ENCODE measurements at regions not wholly inside any gene's neighbourhood (a gene's known extent, or its start where the extent isn't known, plus 50 kb on each side); places are given as distances from the start of the nearest gene placed in this dataset.
A peak's percentile ranks its signal among the peaks of the same experiment; 100 is the strongest.

- no peak for FAIRE-seq
- H3K27ac ChIP-seq: peak overlapping the region in 1 of 2 experiments; percentile 34; a peak in 1 of 6 replicates
- 48% methylated on average over 11 of the region's 11 CpGs for WGBS (ENCODE audit: missing lambda C conversion rate)
- ChIA-PET CTCF (interaction anchor here (1.2 kb wide), 1 partner anchor 31 kb away, joined by 3 read pairs; no protein-coding TSS in a partner anchor), POLR2A (no interaction called here)
- TF ChIP-seq USF2 (IDR thresholded peaks at IDR 0.05): no peak
- no peak for TF ChIP-seq HES2 (IDR thresholded peaks at IDR 0.05)
- no peak for TF ChIP-seq KDM1A (IDR thresholded peaks at IDR 0.05; ENCODE audit: low read depth)
- no peak for TF ChIP-seq RAD21 (conservative IDR thresholded peaks at IDR 0.05 in 1 of 2, IDR thresholded peaks at IDR 0.05 in 1 of 2)
- no peak for TF ChIP-seq PHF8 (IDR thresholded peaks at IDR 0.05; ENCODE audit: borderline replicate concordance, low read depth)
- no peak for TF ChIP-seq MYC (IDR thresholded peaks at IDR 0.05; ENCODE audit: borderline replicate concordance, low read length)
- no peak for TF ChIP-seq HOXB5 (CRISPR knock-in tag; IDR thresholded peaks at IDR 0.05)
- no peak for TF ChIP-seq HDAC2 (IDR thresholded peaks at IDR 0.05)
- no peak for TF ChIP-seq HMGXB4 (CRISPR knock-in tag; IDR thresholded peaks at IDR 0.05; ENCODE audit: borderline replicate concordance)
- no peak for TF ChIP-seq CEBPB (IDR thresholded peaks at IDR 0.05)
- TF ChIP-seq CBX2 (IDR thresholded peaks at IDR 0.05; ENCODE audit: borderline replicate concordance, low read depth): no peak
- TF ChIP-seq BHLHE40 (IDR thresholded peaks at IDR 0.05; ENCODE audit: low read depth, low read length): no peak
- no peak for TF ChIP-seq TP53 (CRISPR knock-in tag; IDR thresholded peaks at IDR 0.05)
- TF ChIP-seq RNF2 (IDR thresholded peaks at IDR 0.05; ENCODE audit: borderline replicate concordance, low read depth): no peak
- TF ChIP-seq FOSB (CRISPR knock-in tag; IDR thresholded peaks at IDR 0.05): no peak
- TF ChIP-seq SREBF2 (IDR thresholded peaks at IDR 0.05): no peak
- TF ChIP-seq CBX8 (IDR thresholded peaks at IDR 0.05): no peak
- H3K9me3 ChIP-seq: no peaks in the 10 kb centered on the region
- H3K4me3 ChIP-seq: no peak overlapping the region
- DNase-seq (ENCODE audit: low read depth in 1 of 2, low spot score in 1 of 2): peak in 1 of 2 experiments; percentile 6
- no peak for ATAC-seq
- no peak overlapping the region for H3K4me2 ChIP-seq
- peaks cover 45% of the 10 kb centered on the region for H3K4me1 ChIP-seq
Observed at GRCh38 chr6:25014791-25015560, 79.2 kb upstream of the RIPOR2 start.

GRCh38 chr6:25016014-25016720, 80.4 kb upstream of the RIPOR2 start:
- Histone ChIP-seq H3K9me3 (no peaks in the 10 kb centered on the region), H3K4me1 (peaks cover 33% of the 10 kb centered on the region), H3K4me2 (no peak overlapping the region), H3K27ac (no peak overlapping the region; a peak in 1 of 6 replicates), H3K4me3 (no peak overlapping the region)
- no peak for ATAC-seq
- ChIA-PET CTCF (no interaction called here), POLR2A (no interaction called here)
- no peak for TF ChIP-seq BHLHE40 (IDR thresholded peaks at IDR 0.05; ENCODE audit: low read depth, low read length)
- TF ChIP-seq BCL3 (IDR thresholded peaks at IDR 0.05): no peak
- TF ChIP-seq CBX2 (IDR thresholded peaks at IDR 0.05; ENCODE audit: borderline replicate concordance, low read depth): no peak
- no peak for TF ChIP-seq EHMT2 (IDR thresholded peaks at IDR 0.05; ENCODE audit: low read depth)
- no peak for TF ChIP-seq HDAC2 (IDR thresholded peaks at IDR 0.05)
- no peak for TF ChIP-seq ZNF302 (CRISPR knock-in tag; IDR thresholded peaks at IDR 0.05)
- no peak for TF ChIP-seq RAD21 (conservative IDR thresholded peaks at IDR 0.05 in 1 of 2, IDR thresholded peaks at IDR 0.05 in 1 of 2)
- TF ChIP-seq GATA3 (IDR thresholded peaks at IDR 0.05; ENCODE audit: borderline replicate concordance): no peak
- no peak for FAIRE-seq
- 56% methylated on average over 11 of the region's 11 CpGs for WGBS (ENCODE audit: missing lambda C conversion rate)
- no peak for DNase-seq (ENCODE audit: low read depth in 1 of 2, low spot score in 1 of 2)
